ENCODE measurements at regions not wholly inside any gene's neighbourhood (a gene's known extent, or its start where the extent isn't known, plus 50 kb on each side); places are given as distances from the start of the nearest gene placed in this dataset.

DNA sequence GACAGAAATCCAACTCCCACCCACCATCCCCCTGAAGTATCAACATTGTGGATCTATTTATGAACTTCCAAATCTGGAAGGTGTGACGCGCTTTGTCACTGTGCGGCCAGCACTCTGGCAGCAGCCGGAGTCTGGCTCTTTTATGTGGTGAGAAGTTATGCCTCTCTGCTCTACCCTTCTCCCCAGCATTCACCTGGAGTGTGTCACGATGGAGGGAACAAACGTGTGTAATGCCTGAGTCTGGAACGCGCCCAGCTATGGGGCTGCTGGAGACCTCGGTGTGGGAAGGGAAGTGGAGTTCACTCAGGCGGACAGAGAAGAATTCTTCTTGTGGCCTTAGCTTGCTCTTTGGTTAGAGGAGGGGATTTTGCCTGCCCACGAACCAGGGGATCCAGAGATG lies 222.1 kb upstream of the RPL34 start:
- no peak for TF ChIP-seq POLR2A (IDR thresholded peaks at IDR 0.05; ENCODE audit: low read depth, low read length)
- no peak for TF ChIP-seq SPI1 (IDR thresholded peaks at IDR 0.05; ENCODE audit: low read depth, low read length)
- no peak for TF ChIP-seq POLR2AphosphoS5 (IDR thresholded peaks at IDR 0.05; ENCODE audit: low read depth, low read length)
- no peak for TF ChIP-seq PAX5 (IDR thresholded peaks at IDR 0.05; ENCODE audit: insufficient read depth, low read length, severe bottlenecking)
- no peak for TF ChIP-seq TAF1 (IDR thresholded peaks at IDR 0.05; ENCODE audit: low read depth, low read length)

Data from GM12891 (cell line).